H1 (cell line): ENCODE measurements at regions not wholly inside any gene's neighbourhood (a gene's known extent, or its start where the extent isn't known, plus 50 kb on each side); places are given as distances from the start of the nearest gene placed in this dataset.

ENCODE experiments used
- CHD2 ChIP-seq: IDR thresholded peaks from 2 replicates; pipeline ENCODE4 v1.6.1; 2012; ENCODE audit warnings: low read length, improper control_type of control experiment
- EP300 ChIP-seq, 2 experiments: IDR thresholded peaks; 1 replicate in 1 of 2; 2 replicates in 1 of 2; pipeline ENCODE4 v1.6.1; 2011 to 2012; ENCODE audit warnings: low read depth in 2 of 2, low read length in 2 of 2, mild to moderate bottlenecking in 2 of 2, borderline replicate concordance in 1 of 2, inconsistent platforms in 1 of 2, moderate library complexity in 1 of 2
- KDM4A ChIP-seq: IDR thresholded peaks from one replicate; pipeline ENCODE4 v1.7.1; 2012; ENCODE audit warnings: low read depth, mild to moderate bottlenecking, moderate library complexity, low read length, inconsistent platforms; ENCODE audit not compliant: severe bottlenecking
- POLR2A ChIP-seq, 2 experiments: IDR thresholded peaks; 1 replicate in 1 of 2; 2 replicates in 1 of 2; pipeline ENCODE4 v1.6.1; 2011; ENCODE audit warnings: low read depth in 2 of 2, low read length in 2 of 2, mild to moderate bottlenecking in 2 of 2; ENCODE audit errors: control extremely low read depth in 1 of 2
- POU5F1 ChIP-seq: IDR thresholded peaks from 2 replicates; pipeline ENCODE4 v1.6.1; 2011; ENCODE audit warnings: low read depth, mild to moderate bottlenecking, low read length, moderate library complexity
- RAD21 ChIP-seq, 2 experiments: IDR thresholded peaks in 1 of 2; conservative IDR thresholded peaks in 1 of 2; 2 replicates each; pipeline ENCODE4 v1.6.1; 2011; ENCODE audit warnings: low read depth in 2 of 2, low read length in 2 of 2, improper control_type of control experiment in 1 of 2, inconsistent platforms in 1 of 2, mild to moderate bottlenecking in 1 of 2, moderate library complexity in 1 of 2
- TF ChIP-seq, protein P1 (sequence below): fragments of 300-600 bp; sonication (generic); IDR thresholded peaks from 2 replicates; pipeline ENCODE4 v1.7.1; 2012; ENCODE audit warnings: low read length, moderate library complexity, mild to moderate bottlenecking, inconsistent platforms; ENCODE audit not compliant: insufficient replicate concordance

DNA sequence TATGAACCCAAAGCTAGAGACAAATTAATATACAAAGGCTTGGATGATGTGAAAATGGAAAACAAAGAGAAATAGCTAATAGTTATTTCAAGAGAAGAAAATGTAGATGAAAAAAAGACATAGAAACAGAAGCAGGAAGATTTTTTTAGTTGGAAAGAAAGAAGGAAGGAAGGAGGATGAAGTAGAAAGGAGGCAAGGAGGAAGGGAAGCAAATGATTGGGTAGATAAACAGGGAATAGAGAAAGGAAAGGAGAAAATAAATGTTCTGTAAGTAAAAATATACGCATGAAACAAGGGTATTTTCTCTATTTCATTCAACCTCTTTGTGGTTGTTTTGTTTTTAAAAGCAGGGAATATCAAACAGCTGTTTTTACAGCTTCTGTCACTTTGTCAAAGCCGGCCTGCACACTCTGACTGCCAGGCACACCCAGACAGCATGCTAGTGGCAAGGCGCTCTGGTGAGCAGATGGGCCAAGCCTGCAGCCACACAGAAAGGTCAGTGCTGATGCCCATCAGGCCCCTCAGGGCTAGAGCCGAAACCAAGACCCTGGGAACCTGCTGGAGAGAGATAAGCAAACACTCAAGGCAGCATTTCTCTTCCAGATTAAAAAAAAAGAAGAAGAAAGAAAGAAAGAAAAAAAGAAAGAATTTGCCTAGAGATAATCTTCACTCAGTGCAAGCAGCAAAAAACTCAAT is 72.9 kb upstream of the CTTNBP2NL start (continued):
- TF ChIP-seq, protein P1, sequence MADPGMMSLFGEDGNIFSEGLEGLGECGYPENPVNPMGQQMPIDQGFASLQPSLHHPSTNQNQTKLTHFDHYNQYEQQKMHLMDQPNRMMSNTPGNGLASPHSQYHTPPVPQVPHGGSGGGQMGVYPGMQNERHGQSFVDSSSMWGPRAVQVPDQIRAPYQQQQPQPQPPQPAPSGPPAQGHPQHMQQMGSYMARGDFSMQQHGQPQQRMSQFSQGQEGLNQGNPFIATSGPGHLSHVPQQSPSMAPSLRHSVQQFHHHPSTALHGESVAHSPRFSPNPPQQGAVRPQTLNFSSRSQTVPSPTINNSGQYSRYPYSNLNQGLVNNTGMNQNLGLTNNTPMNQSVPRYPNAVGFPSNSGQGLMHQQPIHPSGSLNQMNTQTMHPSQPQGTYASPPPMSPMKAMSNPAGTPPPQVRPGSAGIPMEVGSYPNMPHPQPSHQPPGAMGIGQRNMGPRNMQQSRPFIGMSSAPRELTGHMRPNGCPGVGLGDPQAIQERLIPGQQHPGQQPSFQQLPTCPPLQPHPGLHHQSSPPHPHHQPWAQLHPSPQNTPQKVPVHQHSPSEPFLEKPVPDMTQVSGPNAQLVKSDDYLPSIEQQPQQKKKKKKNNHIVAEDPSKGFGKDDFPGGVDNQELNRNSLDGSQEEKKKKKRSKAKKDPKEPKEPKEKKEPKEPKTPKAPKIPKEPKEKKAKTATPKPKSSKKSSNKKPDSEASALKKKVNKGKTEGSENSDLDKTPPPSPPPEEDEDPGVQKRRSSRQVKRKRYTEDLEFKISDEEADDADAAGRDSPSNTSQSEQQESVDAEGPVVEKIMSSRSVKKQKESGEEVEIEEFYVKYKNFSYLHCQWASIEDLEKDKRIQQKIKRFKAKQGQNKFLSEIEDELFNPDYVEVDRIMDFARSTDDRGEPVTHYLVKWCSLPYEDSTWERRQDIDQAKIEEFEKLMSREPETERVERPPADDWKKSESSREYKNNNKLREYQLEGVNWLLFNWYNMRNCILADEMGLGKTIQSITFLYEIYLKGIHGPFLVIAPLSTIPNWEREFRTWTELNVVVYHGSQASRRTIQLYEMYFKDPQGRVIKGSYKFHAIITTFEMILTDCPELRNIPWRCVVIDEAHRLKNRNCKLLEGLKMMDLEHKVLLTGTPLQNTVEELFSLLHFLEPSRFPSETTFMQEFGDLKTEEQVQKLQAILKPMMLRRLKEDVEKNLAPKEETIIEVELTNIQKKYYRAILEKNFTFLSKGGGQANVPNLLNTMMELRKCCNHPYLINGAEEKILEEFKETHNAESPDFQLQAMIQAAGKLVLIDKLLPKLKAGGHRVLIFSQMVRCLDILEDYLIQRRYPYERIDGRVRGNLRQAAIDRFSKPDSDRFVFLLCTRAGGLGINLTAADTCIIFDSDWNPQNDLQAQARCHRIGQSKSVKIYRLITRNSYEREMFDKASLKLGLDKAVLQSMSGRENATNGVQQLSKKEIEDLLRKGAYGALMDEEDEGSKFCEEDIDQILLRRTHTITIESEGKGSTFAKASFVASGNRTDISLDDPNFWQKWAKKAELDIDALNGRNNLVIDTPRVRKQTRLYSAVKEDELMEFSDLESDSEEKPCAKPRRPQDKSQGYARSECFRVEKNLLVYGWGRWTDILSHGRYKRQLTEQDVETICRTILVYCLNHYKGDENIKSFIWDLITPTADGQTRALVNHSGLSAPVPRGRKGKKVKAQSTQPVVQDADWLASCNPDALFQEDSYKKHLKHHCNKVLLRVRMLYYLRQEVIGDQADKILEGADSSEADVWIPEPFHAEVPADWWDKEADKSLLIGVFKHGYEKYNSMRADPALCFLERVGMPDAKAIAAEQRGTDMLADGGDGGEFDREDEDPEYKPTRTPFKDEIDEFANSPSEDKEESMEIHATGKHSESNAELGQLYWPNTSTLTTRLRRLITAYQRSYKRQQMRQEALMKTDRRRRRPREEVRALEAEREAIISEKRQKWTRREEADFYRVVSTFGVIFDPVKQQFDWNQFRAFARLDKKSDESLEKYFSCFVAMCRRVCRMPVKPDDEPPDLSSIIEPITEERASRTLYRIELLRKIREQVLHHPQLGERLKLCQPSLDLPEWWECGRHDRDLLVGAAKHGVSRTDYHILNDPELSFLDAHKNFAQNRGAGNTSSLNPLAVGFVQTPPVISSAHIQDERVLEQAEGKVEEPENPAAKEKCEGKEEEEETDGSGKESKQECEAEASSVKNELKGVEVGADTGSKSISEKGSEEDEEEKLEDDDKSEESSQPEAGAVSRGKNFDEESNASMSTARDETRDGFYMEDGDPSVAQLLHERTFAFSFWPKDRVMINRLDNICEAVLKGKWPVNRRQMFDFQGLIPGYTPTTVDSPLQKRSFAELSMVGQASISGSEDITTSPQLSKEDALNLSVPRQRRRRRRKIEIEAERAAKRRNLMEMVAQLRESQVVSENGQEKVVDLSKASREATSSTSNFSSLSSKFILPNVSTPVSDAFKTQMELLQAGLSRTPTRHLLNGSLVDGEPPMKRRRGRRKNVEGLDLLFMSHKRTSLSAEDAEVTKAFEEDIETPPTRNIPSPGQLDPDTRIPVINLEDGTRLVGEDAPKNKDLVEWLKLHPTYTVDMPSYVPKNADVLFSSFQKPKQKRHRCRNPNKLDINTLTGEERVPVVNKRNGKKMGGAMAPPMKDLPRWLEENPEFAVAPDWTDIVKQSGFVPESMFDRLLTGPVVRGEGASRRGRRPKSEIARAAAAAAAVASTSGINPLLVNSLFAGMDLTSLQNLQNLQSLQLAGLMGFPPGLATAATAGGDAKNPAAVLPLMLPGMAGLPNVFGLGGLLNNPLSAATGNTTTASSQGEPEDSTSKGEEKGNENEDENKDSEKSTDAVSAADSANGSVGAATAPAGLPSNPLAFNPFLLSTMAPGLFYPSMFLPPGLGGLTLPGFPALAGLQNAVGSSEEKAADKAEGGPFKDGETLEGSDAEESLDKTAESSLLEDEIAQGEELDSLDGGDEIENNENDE, result no peak
- TF ChIP-seq POU5F1 (no peak), RAD21 (IDR thresholded peaks at IDR 0.05 in 1 of 2, conservative IDR thresholded peaks at IDR 0.05 in 1 of 2; ENCODE audit: low read depth in 2 of 2, low read length in 2 of 2) (no peak), EP300 (IDR thresholded peaks at IDR 0.05; ENCODE audit: borderline replicate concordance in 1 of 2, low read depth in 2 of 2, low read length in 2 of 2) (no peak), POLR2A (IDR thresholded peaks at IDR 0.05; ENCODE audit: control extremely low read depth in 1 of 2, low read depth in 2 of 2, low read length in 2 of 2) (no peak), KDM4A (no peak), CHD2 (no peak)
